GM21619 (cell line): ENCODE measurements at regions not wholly inside any gene's neighbourhood (a gene's known extent, or its start where the extent isn't known, plus 50 kb on each side); places are given as distances from the start of the nearest gene placed in this dataset.
"Not testable (repeated sequence)": the region's sequence is repeated elsewhere in the genome, so short reads cannot be mapped to it uniquely, and the experiment has no call there.

Experiments used
- ATAC-seq: cut with Tn5 transposase; IDR thresholded peaks from one replicate; pipeline ENCODE4 v1.9.1; 2021; ENCODE audit not compliant: unreplicated experiment

- ATAC-seq = no peak
Measured at GRCh38 chr9:82489201-82489821, 500.7 kb downstream of the SPATA31D1 start.

DNA sequence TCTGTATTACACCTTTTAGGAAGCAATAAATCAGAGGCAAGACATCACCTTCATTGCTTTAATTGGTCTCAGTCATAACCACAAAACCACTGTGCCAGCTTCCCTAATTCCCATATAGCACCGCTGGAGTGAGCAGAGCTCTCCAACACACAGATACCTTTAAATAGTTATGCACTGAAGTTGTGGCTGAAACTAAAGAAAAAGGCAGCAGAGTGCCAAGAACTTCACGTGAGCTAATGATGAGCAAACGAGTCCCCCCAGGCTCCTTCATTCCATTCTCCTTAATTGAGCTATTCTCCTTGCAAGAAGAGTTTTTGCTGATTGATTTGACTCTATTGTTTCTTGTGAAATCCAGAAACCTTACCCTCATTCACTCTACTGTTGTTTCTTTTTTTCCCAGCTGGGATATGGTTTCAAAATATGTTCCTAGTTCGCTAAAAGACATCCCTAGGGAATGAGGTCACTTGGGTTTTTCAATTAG is 501.5 kb downstream of the SPATA31D1 start:
- ATAC-seq = no peak

- ATAC-seq = not testable (repeated sequence)
Measured at GRCh38 chr9:82490821-82491220, 502.2 kb downstream of the SPATA31D1 start.

DNA sequence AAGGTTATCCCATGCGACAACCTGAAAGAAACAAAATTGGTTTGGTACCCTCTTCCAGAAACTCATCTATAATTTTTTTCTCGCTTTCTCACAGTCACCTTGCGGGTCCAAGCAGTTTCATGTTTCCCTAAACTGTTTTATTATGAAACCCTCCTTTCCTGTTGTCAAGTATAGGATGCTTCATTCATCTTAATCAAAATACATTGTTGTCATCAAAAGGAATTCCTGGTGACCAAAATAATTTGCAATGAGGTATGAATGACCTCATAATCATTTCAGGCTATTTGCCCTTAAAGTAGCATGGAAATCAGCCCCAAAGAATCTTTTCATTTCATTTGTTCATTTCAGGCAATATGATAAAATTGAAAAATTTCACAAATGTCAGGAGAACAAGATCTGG is 503.0 kb downstream of the SPATA31D1 start:
- no peak for ATAC-seq

GRCh38 chr9:82492274-82492673 is 503.7 kb downstream of the SPATA31D1 start:
- no peak for ATAC-seq

- ATAC-seq = no peak
Measured at GRCh38 chr9:82495884-82496777, 507.6 kb downstream of the SPATA31D1 start.

GRCh38 chr9:82498541-82499317 is 510.2 kb downstream of the SPATA31D1 start:
- no peak for ATAC-seq

- no peak for ATAC-seq
Measured at GRCh38 chr9:82499337-82499736, 510.8 kb downstream of the SPATA31D1 start.

GRCh38 chr9:82504620-82505019 is 516.0 kb downstream of the SPATA31D1 start:
- no peak for ATAC-seq

DNA sequence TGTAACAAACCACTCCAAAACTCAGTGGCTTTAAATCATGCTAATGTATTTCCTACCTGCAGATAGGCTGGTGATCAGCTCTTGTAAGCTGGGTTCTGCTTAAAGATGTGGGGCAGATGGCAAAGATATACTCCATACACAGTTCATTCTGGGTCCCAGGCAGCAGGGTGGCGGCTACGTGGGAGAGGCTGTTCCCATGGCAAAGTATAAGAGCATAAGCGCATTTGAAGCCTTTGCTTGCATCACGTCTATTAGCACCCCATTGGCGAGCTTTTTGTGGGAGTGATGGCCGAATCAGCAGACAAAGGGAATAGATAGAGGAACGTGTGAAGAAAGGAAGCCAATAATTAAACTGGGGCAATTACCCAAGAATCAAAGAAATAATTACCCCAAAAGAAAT is 523.1 kb downstream of the SPATA31D1 start:
- ATAC-seq = no peak

DNA sequence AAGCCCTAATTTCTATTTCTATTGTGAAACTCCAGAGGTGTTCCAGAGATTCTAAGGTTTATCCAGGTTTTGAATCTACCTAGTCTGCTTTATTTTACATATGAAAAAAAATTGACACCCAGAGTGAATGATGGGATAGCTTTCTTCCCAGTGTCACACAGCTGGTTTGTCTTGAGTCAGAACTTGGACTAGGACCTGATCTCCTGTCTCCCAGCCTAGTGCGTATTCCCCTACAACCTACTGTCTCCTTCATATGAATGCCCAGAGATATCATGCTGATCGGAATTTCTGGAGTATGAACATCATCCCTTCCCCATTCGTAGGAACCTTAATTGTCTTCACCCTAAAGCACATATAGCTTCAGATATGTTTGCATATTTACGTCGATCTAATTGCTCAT is 524.2 kb downstream of the SPATA31D1 start:
- no peak for ATAC-seq

DNA sequence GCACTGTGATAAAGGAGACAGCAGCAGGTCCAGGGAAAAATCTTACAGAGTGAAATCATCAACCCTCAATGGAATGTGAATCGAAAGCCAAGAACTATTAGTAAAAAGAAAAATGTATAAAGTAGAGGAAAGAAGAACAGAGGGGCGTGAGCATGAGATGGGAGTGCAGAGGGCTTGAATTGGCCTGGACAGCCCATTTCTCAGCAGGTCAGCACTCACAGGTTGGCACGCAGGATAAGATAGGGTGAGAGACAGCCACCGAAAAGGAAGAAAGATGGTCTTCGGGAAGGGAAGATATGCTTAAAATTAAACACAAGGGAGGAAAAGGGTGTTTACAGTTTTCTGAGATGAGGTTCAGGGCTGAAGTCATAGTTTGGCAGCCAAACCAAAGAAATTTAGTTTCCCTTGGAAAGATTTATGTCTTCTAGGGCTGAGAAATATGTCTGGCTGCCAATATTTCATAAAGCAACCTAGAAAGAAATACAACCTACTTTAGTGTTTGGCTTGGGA is 524.7 kb downstream of the SPATA31D1 start:
- ATAC-seq = no peak

- ATAC-seq = no peak
Measured at GRCh38 chr9:82513976-82514735, 525.6 kb downstream of the SPATA31D1 start.

DNA sequence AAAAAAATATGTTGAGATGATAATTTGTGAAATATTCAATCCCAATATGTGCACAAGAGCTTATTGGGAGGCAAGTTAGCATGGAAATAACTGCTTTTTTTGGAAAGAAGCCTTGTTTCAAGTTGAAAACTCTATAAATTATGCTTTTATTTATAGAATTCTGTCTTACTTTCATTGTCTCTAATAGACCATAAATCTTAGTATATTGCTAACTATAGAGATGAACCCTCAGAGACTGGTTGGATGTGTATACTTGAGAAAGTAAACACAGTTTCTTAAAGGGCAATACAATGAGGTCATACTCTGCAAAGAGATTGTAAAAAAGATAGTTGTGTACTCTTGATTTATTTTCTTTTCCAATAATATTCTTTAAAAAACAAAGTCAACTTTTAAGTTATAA is 530.3 kb downstream of the SPATA31D1 start:
- no peak for ATAC-seq

- ATAC-seq = no peak
Measured at GRCh38 chr9:82519332-82519731, 530.8 kb downstream of the SPATA31D1 start.

- ATAC-seq = no peak
Measured at GRCh38 chr9:82524407-82524806, 535.8 kb downstream of the SPATA31D1 start.

DNA sequence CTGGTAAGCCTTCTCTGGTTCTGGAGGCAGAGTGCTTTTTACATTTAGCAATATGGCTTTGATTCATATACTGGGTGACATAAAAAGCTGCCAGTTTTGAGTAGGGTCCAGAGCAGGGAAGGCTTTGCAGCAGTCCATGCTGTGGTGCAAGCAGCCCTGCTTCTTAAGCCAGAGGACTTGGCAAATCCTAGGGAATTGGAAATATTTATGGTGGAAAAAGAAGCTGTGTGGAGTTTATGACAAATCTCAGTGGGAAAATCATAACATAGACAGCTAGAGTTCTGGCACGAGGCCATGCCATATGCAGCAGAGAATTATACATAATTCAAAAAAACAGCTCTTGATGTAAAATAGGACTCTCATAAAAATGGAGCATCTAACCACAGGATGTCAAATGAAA is 536.4 kb downstream of the RASEF start:
- ATAC-seq = no peak

- ATAC-seq = no peak
Measured at GRCh38 chr9:82531795-82532194, 531.1 kb downstream of the RASEF start.

DNA sequence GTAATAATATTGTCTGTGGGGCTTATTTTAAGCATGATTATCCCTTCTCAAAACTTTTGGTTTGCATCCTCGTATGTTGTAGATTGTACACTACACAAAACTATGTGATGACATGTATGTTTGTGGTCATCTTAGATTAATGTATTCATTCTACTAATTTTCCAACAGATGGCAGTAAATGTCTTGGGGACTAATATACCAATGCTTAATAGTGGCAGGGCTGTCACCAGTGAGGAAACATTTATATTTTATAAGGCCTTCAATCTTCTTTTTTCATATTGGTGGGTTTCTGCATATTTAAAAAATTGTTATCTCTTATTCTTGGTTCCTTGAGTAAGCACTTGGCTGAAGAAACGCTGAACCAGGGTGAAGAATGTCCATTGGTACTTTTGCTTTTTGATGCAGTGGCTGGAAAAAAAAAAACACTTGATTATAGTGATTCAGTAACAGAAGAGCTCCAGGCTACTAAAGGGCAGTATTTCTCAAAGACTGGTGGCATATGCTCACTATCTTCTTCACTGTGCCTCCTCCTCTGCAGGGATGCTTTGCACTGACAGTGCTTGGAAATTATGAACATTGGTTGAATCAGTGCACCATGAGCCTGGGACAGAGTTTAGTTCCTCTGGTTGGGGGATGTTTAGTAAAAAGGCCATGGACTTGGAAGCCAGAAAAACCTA is 530.3 kb downstream of the RASEF start:
- ATAC-seq = no peak

DNA sequence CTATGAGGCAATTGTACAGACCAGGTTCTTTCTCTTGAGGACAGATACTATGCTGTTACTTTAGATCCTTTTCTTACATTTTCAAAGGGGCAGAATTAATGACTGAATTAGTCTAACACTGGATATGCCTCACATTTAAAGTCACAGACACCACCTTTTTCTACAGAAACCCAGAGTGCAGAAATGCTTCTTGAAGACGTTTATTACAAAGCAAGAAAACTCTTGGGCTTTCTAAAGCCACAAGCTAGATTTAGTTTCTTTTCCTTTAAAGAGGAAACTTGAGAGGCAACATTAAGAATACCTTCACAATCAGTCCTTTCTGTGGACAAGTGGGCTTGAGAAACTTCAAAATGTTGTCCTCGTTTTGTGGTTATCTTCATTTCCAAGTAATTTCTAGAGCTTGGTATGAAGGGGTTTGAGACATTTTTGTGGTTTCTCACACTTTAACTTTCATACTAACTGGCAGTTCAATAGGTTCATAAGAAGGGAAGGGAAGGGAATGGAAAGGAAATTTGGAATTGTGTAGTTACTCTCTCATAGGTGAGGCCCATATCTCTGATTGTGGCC is 527.4 kb downstream of the RASEF start:
- ATAC-seq = no peak
